Activated B cell treated with CpG ODN at 0.5 μM for 24 hours (primary cell): ENCODE measurements at regions not wholly inside any gene's neighbourhood (a gene's known extent, or its start where the extent isn't known, plus 50 kb on each side); places are given as distances from the start of the nearest gene placed in this dataset.

Source experiments
- ATAC-seq: fragments of 200-7000 bp; cut with Tn5 transposase; one replicate; pipeline ENCODE4 v1.10.0; 2021; ENCODE audit warnings: low read depth, mild to moderate bottlenecking, moderate library complexity
- CTCF ChIA-PET: fragments of 350-600 bp; sonication (Branson Sonifier 250); formaldehyde crosslinking; loops from one replicate; lab custom pipeline; 2021; ENCODE audit warnings: antibody characterized with exemption; lab: Charles Lee
- POLR2A ChIA-PET: fragments of 350-600 bp; sonication (Branson Sonifier 250); formaldehyde crosslinking; loops from one replicate; lab custom pipeline; 2021; ENCODE audit warnings: antibody characterized with exemption; lab: Charles Lee
- DNase-seq: peaks from one replicate; pipeline ENCODE4 v3.0.0; 2022
- H3K27ac Mint-ChIP-seq: one replicate; pipeline ENCODE4 v1.8.0; 2020; ENCODE audit warnings: mixed read lengths
- H3K27me3 Mint-ChIP-seq: one replicate; pipeline ENCODE4 v1.8.0; 2021; ENCODE audit warnings: mixed read lengths
- H3K36me3 Mint-ChIP-seq: one replicate; pipeline ENCODE4 v1.8.0; 2021; ENCODE audit warnings: low read depth, mixed read lengths
- H3K4me1 Mint-ChIP-seq: one replicate; pipeline ENCODE4 v1.8.0; 2021; ENCODE audit warnings: mixed read lengths
- H3K4me3 Mint-ChIP-seq: one replicate; pipeline ENCODE4 v1.8.0; 2020; ENCODE audit warnings: mild to moderate bottlenecking, mixed read lengths
- H3K9me3 Mint-ChIP-seq: one replicate; pipeline ENCODE4 v1.8.0; 2020; ENCODE audit warnings: mixed read lengths
- CTCF ChIP-seq: fragments of 200-600 bp; IDR thresholded peaks from one replicate; pipeline ENCODE4 v1.8.0; 2022; ENCODE audit warnings: antibody characterized with exemption, mild to moderate bottlenecking
- intact Hi-C: fragments of 100-400 bp; cut with micrococcal nuclease; formaldehyde crosslinking; loops from one replicate; pipeline ENCODE4 v1.15.1; 2024

DNA sequence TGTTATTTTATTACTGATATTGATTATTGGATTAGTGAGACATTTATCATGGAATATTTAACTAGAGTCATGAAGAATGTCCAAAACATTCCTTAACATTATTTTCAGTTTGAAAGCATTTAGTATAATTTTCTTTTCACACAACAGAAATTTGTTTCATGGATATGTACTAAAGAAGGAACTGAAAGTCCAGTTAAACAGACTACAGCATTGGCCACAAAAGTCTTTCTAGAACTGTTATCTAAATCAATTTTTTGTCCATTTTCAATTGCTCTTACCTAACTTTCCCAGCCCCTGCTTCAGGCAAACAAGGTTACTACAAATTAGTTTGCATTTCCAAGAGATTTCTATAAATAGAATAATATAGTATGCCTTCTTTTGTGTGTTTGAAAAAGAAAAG, 1018.0 kb upstream of the PCDH20 start:
- no peak overlapping the region for H3K27ac Mint-ChIP-seq
- no peak overlapping the region for H3K4me3 Mint-ChIP-seq
- H3K27me3 Mint-ChIP-seq = no peaks in the 10 kb centered on the region
- peaks cover 3% of the 10 kb centered on the region for H3K9me3 Mint-ChIP-seq
- ATAC-seq (no peak), DNase-seq (no peak)
- no peaks in the 10 kb centered on the region for H3K4me1 Mint-ChIP-seq
- no peak for TF ChIP-seq CTCF
- intact Hi-C loops = no loop called here
- ChIA-PET POLR2A (no interaction called here), CTCF (no interaction called here)
- H3K36me3 Mint-ChIP-seq = no peaks in the 10 kb centered on the region

DNA sequence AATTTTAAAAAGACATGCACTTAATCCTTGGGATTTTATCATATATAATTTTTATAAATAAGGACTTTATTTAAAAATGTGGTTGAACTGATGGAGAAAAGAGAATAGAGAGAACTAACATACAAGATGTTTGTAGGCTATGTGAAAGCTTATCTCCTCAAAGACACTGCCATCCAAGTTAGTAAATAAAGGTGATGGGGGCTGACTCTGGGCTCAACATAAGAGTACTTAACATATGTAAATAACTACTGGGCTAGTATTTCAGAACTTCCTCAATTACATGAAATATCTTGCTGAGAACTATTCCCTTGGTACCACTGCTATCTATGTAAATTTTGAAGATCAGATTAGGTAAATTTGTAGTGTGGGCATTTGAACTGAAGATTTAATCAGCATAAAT, 1017.3 kb upstream of the PCDH20 start:
- intact Hi-C loops = no loop called here
- Mint-ChIP-seq H3K27me3 (no peaks in the 10 kb centered on the region), H3K27ac (no peak overlapping the region), H3K9me3 (peaks cover 3% of the 10 kb centered on the region), H3K4me3 (no peak overlapping the region), H3K4me1 (no peaks in the 10 kb centered on the region), H3K36me3 (no peaks in the 10 kb centered on the region)
- TF ChIP-seq CTCF = no peak
- DNase-seq (no peak), ATAC-seq (no peak)
- POLR2A ChIA-PET = no interaction called here
- CTCF ChIA-PET = no interaction called here

GRCh38 chr13:62432295-62432694, 1016.6 kb upstream of the PCDH20 start:
- no peaks in the 10 kb centered on the region for H3K27me3 Mint-ChIP-seq
- DNase-seq = no peak
- no peaks in the 10 kb centered on the region for H3K4me1 Mint-ChIP-seq
- no peak overlapping the region for H3K27ac Mint-ChIP-seq
- H3K4me3 Mint-ChIP-seq = no peak overlapping the region
- CTCF ChIA-PET = no interaction called here
- no peak for ATAC-seq
- POLR2A ChIA-PET = no interaction called here
- TF ChIP-seq CTCF = no peak
- peaks cover 3% of the 10 kb centered on the region for H3K9me3 Mint-ChIP-seq
- H3K36me3 Mint-ChIP-seq = no peaks in the 10 kb centered on the region
- intact Hi-C loops = no loop called here

- ChIA-PET CTCF (no interaction called here), POLR2A (no interaction called here)
- no peak for TF ChIP-seq CTCF
- Mint-ChIP-seq H3K27ac (no peak overlapping the region), H3K4me3 (no peak overlapping the region), H3K4me1 (no peaks in the 10 kb centered on the region), H3K27me3 (no peaks in the 10 kb centered on the region), H3K9me3 (peaks cover 3% of the 10 kb centered on the region), H3K36me3 (no peaks in the 10 kb centered on the region)
- no peak for DNase-seq
- no peak for ATAC-seq
- intact Hi-C loops = no loop called here
Observed at GRCh38 chr13:62431852-62432251, 1016.2 kb upstream of the PCDH20 start.

GRCh38 chr13:62418872-62419271, 1003.2 kb upstream of the PCDH20 start:
- POLR2A ChIA-PET = no interaction called here
- intact Hi-C loops = no loop called here
- no peak overlapping the region for H3K27ac Mint-ChIP-seq
- no peaks in the 10 kb centered on the region for H3K4me1 Mint-ChIP-seq
- no peak for TF ChIP-seq CTCF
- no peaks in the 10 kb centered on the region for H3K9me3 Mint-ChIP-seq
- ATAC-seq (no peak), DNase-seq (no peak)
- CTCF ChIA-PET = no interaction called here
- no peaks in the 10 kb centered on the region for H3K36me3 Mint-ChIP-seq
- no peak overlapping the region for H3K4me3 Mint-ChIP-seq
- H3K27me3 Mint-ChIP-seq = no peaks in the 10 kb centered on the region
